Spleen (tissue), 11 donors: ENCODE measurements at regions not wholly inside any gene's neighbourhood (a gene's known extent, or its start where the extent isn't known, plus 50 kb on each side); places are given as distances from the start of the nearest gene placed in this dataset.

Experiments used
- DNase-seq: peaks from one replicate; pipeline ENCODE4 v3.0.0-alpha.2; 2020
- H3K27ac ChIP-seq, 8 donors: fragments of 200-600 bp; sonication (generic) in 7 of 8; 1 replicate in 4 of 8; 2 replicates in 4 of 8; pipeline versions ENCODE4 v1.5.0 to v1.8.0; 2016 to 2021; ENCODE audit warnings: inconsistent platforms in 4 of 8, mild to moderate bottlenecking in 4 of 8, moderate library complexity in 1 of 8
- H3K27me3 ChIP-seq, 7 donors: fragments of 200-600 bp; sonication (generic) in 6 of 7; replicated peaks in 1 of 7; 1 replicate in 4 of 7; 2 replicates in 3 of 7; pipeline versions ENCODE4 v1.5.0 to v1.8.0; 2016 to 2021; ENCODE audit warnings: inconsistent platforms in 3 of 7, mild to moderate bottlenecking in 1 of 7
- H3K36me3 ChIP-seq, 6 donors: fragments of 200-600 bp; sonication (generic) in 5 of 6; 1 replicate in 4 of 6; 2 replicates in 2 of 6; pipeline versions ENCODE4 v1.5.0 to v1.8.0; 2016 to 2021; ENCODE audit warnings: inconsistent platforms in 2 of 6
- H3K4me1 ChIP-seq, 6 donors: fragments of 200-600 bp; sonication (generic) in 5 of 6; 1 replicate in 3 of 6; 2 replicates in 3 of 6; pipeline versions ENCODE4 v1.5.0 to v1.8.0; 2016 to 2021; ENCODE audit warnings: inconsistent platforms in 3 of 6
- H3K4me3 ChIP-seq, 8 donors: fragments of 200-600 bp; sonication (generic) in 7 of 8; 1 replicate in 4 of 8; 2 replicates in 4 of 8; pipeline versions ENCODE4 v1.5.0 to v1.8.0; 2016 to 2021; ENCODE audit warnings: inconsistent platforms in 4 of 8, mild to moderate bottlenecking in 4 of 8, moderate library complexity in 2 of 8
- H3K9me3 ChIP-seq, 8 donors: fragments of 200-600 bp; sonication (generic) in 7 of 8; 1 replicate in 4 of 8; 2 replicates in 4 of 8; pipeline versions ENCODE4 v1.5.0 to v1.8.0; 2016 to 2021; ENCODE audit warnings: inconsistent platforms in 4 of 8
- CTCF ChIP-seq, 11 experiments: fragments of 200-600 bp in 7 of 11; fragments of 450-650 bp in 4 of 11; sonication (generic) in 4 of 11; IDR thresholded peaks in 8 of 11; conservative IDR thresholded peaks in 3 of 11; 1 replicate in 7 of 11; 2 replicates in 4 of 11; pipeline versions ENCODE4 v1.4.0 to v1.8.0; 2016 to 2021; ENCODE audit warnings: antibody characterized with exemption in 11 of 11, inconsistent platforms in 4 of 11, mild to moderate bottlenecking in 1 of 11
- POLR2A ChIP-seq, 3 donors: fragments of 450-650 bp; IDR thresholded peaks; one replicate each; pipeline ENCODE4 v1.5.1; 2017; ENCODE audit warnings: antibody characterized with exemption in 3 of 3, mild to moderate bottlenecking in 1 of 3
- POLR2AphosphoS5 ChIP-seq, 3 donors: sonication (generic); formaldehyde crosslinking; IDR thresholded peaks; one replicate each; pipeline ENCODE4 v1.5.1; 2017; ENCODE audit warnings: antibody characterized with exemption in 3 of 3
- WGBS, 5 donors: extraction: QIAGEN DNeasy Blood & Tissue Kit in 3 of 5; methylation state at CpG; one replicate each; pipeline versions ENCODE4 v1.1.5 to v1.1.7; 2013 to 2018; 5-methylcytosine and 5-hydroxymethylcytosine counted together
- intact Hi-C: fragments of 100-400 bp; cut with DNase I; formaldehyde crosslinking; loops from one replicate; pipeline ENCODE4 v1.15.0; 2023; ENCODE audit warnings: low total_unique reads
- donor health status: healthy with polysubstance abuse.
- donor health status: DM: no; HTN: no; CAD: no; lungs with moderate emphysema.
- donor health status: DM: no; HTN: no; CAD: no.
- donor health status: Bipolar disorder and iron deficiency.
- donor health status: healthy.
- donor health status: DM: no; HTN: no; CAD: no.
- donor health status: DM: yes; HTN: yes; CAD: no.

- 0 to 41% (median 29%) methylated on average over 3 of the region's 3 CpGs for WGBS, 5 donors
- no peak for TF ChIP-seq POLR2AphosphoS5 (IDR thresholded peaks at IDR 0.05)
- no peak for TF ChIP-seq POLR2A (IDR thresholded peaks at IDR 0.05)
- no peak for TF ChIP-seq CTCF (IDR thresholded peaks at IDR 0.05 in 8 of 11, conservative IDR thresholded peaks at IDR 0.05 in 3 of 11)
- no peak for DNase-seq
- Histone ChIP-seq H3K4me3 (no peak overlapping the region), H3K9me3 (no peaks in the 10 kb centered on the region), H3K36me3 (no peaks in the 10 kb centered on the region), H3K27me3 (no peaks in the 10 kb centered on the region), H3K4me1 (peaks cover 5 to 37% (median 22%) of the 10 kb centered on the region in 6 donors), H3K27ac (no peak overlapping the region)
- intact Hi-C loops = no loop called here
These were observed 77.8 kb downstream of the CD164 start for GRCh38 chr6:109304284-109305015.

- Histone ChIP-seq H3K4me3 (no peak overlapping the region), H3K36me3 (no peaks in the 10 kb centered on the region), H3K4me1 (peaks cover 5 to 43% (median 26%) of the 10 kb centered on the region in 6 donors), H3K27me3 (no peaks in the 10 kb centered on the region), H3K27ac (no peak overlapping the region), H3K9me3 (no peaks in the 10 kb centered on the region)
- WGBS, 5 donors = 40 to 51% (median 42%) methylated on average over 6 of the region's 6 CpGs
- TF ChIP-seq POLR2A (IDR thresholded peaks at IDR 0.05) (no peak), POLR2AphosphoS5 (IDR thresholded peaks at IDR 0.05) (no peak), CTCF (IDR thresholded peaks at IDR 0.05 in 8 of 11, conservative IDR thresholded peaks at IDR 0.05 in 3 of 11) (no peak)
- no peak for DNase-seq
- intact Hi-C loops = no loop called here
These were observed 78.5 kb downstream of the CD164 start for GRCh38 chr6:109303640-109304283.

- 89 to 98% (median 93%) methylated on average over 4 of the region's 4 CpGs for WGBS, 5 donors
- no peaks in the 10 kb centered on the region for H3K9me3 ChIP-seq
- no peak for TF ChIP-seq CTCF (IDR thresholded peaks at IDR 0.05 in 8 of 11, conservative IDR thresholded peaks at IDR 0.05 in 3 of 11)
- no peak for TF ChIP-seq POLR2AphosphoS5 (IDR thresholded peaks at IDR 0.05)
- no peak for TF ChIP-seq POLR2A (IDR thresholded peaks at IDR 0.05)
- no peak overlapping the region for H3K4me3 ChIP-seq
- DNase-seq = no peak
- H3K27ac ChIP-seq = no peak overlapping the region
- H3K4me1 ChIP-seq = peaks cover 5 to 43% (median 28%) of the 10 kb centered on the region in 6 donors
- H3K36me3 ChIP-seq = no peaks in the 10 kb centered on the region
- intact Hi-C loops = no loop called here
- H3K27me3 ChIP-seq = no peaks in the 10 kb centered on the region
These were observed 79.1 kb downstream of the CD164 start for GRCh38 chr6:109303164-109303563.

GRCh38 chr6:109302176-109302575 lies 80.1 kb downstream of the CD164 start:
- WGBS, 5 donors = 87 to 92% (median 90%) methylated on average over 4 of the region's 4 CpGs
- Histone ChIP-seq H3K36me3 (no peaks in the 10 kb centered on the region), H3K9me3 (no peaks in the 10 kb centered on the region), H3K27me3 (no peaks in the 10 kb centered on the region), H3K4me1 (peaks cover 5 to 43% (median 28%) of the 10 kb centered on the region in 6 donors), H3K27ac (no peak overlapping the region), H3K4me3 (no peak overlapping the region)
- no peak for DNase-seq
- TF ChIP-seq POLR2AphosphoS5 (IDR thresholded peaks at IDR 0.05) = no peak
- TF ChIP-seq POLR2A (IDR thresholded peaks at IDR 0.05) = no peak
- TF ChIP-seq CTCF (IDR thresholded peaks at IDR 0.05 in 8 of 11, conservative IDR thresholded peaks at IDR 0.05 in 3 of 11) = no peak
- intact Hi-C loops = no loop called here
